Type B pancreatic cell (in vitro differentiated cells): ENCODE measurements at regions not wholly inside any gene's neighbourhood (a gene's known extent, or its start where the extent isn't known, plus 50 kb on each side); places are given as distances from the start of the nearest gene placed in this dataset.

Experiments used
- DNase-seq: peaks from one replicate; pipeline ENCODE4 v3.0.0; 2021; ENCODE audit warnings: mixed read lengths; ENCODE audit not compliant: unreplicated experiment; ENCODE audit errors: extremely low spot score
- H3K27ac Mint-ChIP-seq: 2 replicates; pipeline ENCODE4 v1.8.0; 2021; ENCODE audit warnings: mild to moderate bottlenecking, mixed read lengths
- H3K27me3 Mint-ChIP-seq: 2 replicates; pipeline ENCODE4 v1.8.0; 2021; ENCODE audit warnings: mixed read lengths
- H3K36me3 Mint-ChIP-seq: 2 replicates; pipeline ENCODE4 v1.8.0; 2021; ENCODE audit warnings: mixed read lengths
- H3K4me1 Mint-ChIP-seq: one replicate; pipeline ENCODE4 v1.8.0; 2021; ENCODE audit warnings: mixed read lengths; ENCODE audit not compliant: unreplicated experiment
- H3K4me3 Mint-ChIP-seq: 2 replicates; pipeline ENCODE4 v1.8.0; 2021; ENCODE audit warnings: mild to moderate bottlenecking, mixed read lengths
- H3K9me3 Mint-ChIP-seq: 2 replicates; pipeline ENCODE4 v1.8.0; 2021; ENCODE audit warnings: mixed read lengths
- CTCF ChIP-seq: fragments of 200-600 bp; sonication (generic); conservative IDR thresholded peaks from 2 replicates; pipeline ENCODE4 v1.5.0; 2021; ENCODE audit warnings: antibody characterized with exemption, mild to moderate bottlenecking

- no peak overlapping the region for H3K27ac Mint-ChIP-seq
- H3K9me3 Mint-ChIP-seq, result no peaks in the 10 kb centered on the region
- H3K36me3 Mint-ChIP-seq, result no peaks in the 10 kb centered on the region
- DNase-seq, result no peak
- no peak overlapping the region for H3K4me3 Mint-ChIP-seq
- H3K4me1 Mint-ChIP-seq, result no peaks in the 10 kb centered on the region
- TF ChIP-seq CTCF, result no peak
- peaks cover 3% of the 10 kb centered on the region for H3K27me3 Mint-ChIP-seq
Measured at GRCh38 chr20:7196481-7196880, 429.0 kb downstream of the BMP2 start.

GRCh38 chr20:7199861-7200260 is 432.4 kb downstream of the BMP2 start:
- H3K27ac Mint-ChIP-seq, result no peak overlapping the region
- peaks cover 3% of the 10 kb centered on the region for H3K27me3 Mint-ChIP-seq
- H3K36me3 Mint-ChIP-seq, result no peaks in the 10 kb centered on the region
- TF ChIP-seq CTCF, result no peak
- no peak for DNase-seq
- no peaks in the 10 kb centered on the region for H3K4me1 Mint-ChIP-seq
- no peak overlapping the region for H3K4me3 Mint-ChIP-seq
- no peaks in the 10 kb centered on the region for H3K9me3 Mint-ChIP-seq

- Mint-ChIP-seq H3K4me3 (no peak overlapping the region), H3K4me1 (no peaks in the 10 kb centered on the region), H3K9me3 (no peaks in the 10 kb centered on the region), H3K36me3 (no peaks in the 10 kb centered on the region), H3K27ac (no peak overlapping the region), H3K27me3 (no peaks in the 10 kb centered on the region)
- no peak for DNase-seq
- TF ChIP-seq CTCF, result no peak
Measured at GRCh38 chr20:7207186-7207798, 439.8 kb downstream of the BMP2 start.

- no peak for TF ChIP-seq CTCF
- H3K36me3 Mint-ChIP-seq, result no peaks in the 10 kb centered on the region
- H3K27me3 Mint-ChIP-seq, result no peaks in the 10 kb centered on the region
- H3K27ac Mint-ChIP-seq, result no peak overlapping the region
- H3K9me3 Mint-ChIP-seq, result no peaks in the 10 kb centered on the region
- DNase-seq, result no peak
- no peaks in the 10 kb centered on the region for H3K4me1 Mint-ChIP-seq
- H3K4me3 Mint-ChIP-seq, result no peak overlapping the region
Measured at GRCh38 chr20:7210910-7211309, 443.4 kb downstream of the BMP2 start.

GRCh38 chr20:7214081-7214740 is 446.7 kb downstream of the BMP2 start:
- Mint-ChIP-seq H3K4me1 (no peaks in the 10 kb centered on the region), H3K4me3 (no peak overlapping the region), H3K36me3 (no peaks in the 10 kb centered on the region), H3K27ac (no peak overlapping the region), H3K27me3 (no peaks in the 10 kb centered on the region), H3K9me3 (no peaks in the 10 kb centered on the region)
- TF ChIP-seq CTCF, result no peak
- no peak for DNase-seq
